HepG2 (cell line): ENCODE measurements at regions not wholly inside any gene's neighbourhood (a gene's known extent, or its start where the extent isn't known, plus 50 kb on each side); places are given as distances from the start of the nearest gene placed in this dataset.

Source experiments
- ATAC-seq: fragments of 200-7000 bp; cut with Tn5 transposase; 3 replicates; pipeline ENCODE4 v1.9.1; 2020; ENCODE audit warnings: mild to moderate bottlenecking, moderate library complexity
- BruUV-seq: library from RNA; stranded (reverse); fragments of 400-500 nt; replicated peaks from 2 replicates; lab custom pipeline; 2021; lab: Mats Ljungman, UMichigan
- CTCF ChIA-PET: fragments of 300-600 bp; formaldehyde crosslinking; extraction: SDS; loops from one replicate; lab custom pipeline; 2021; ENCODE audit warnings: low total read pairs, inconsistent platforms, low intra/inter-chr PET ratio; lab: Yijun Ruan, JAX
- POLR2A ChIA-PET: fragments of 350-600 bp; sonication (Branson Sonifier 250); formaldehyde crosslinking; loops from one replicate; lab custom pipeline; 2020; ENCODE audit warnings: antibody characterized with exemption, inconsistent platforms; lab: Yijun Ruan, JAX
- DNase-seq: peaks from one replicate; pipeline ENCODE4 v3.0.0-alpha.2; 2015; ENCODE audit warnings: low spot score
- FAIRE-seq: peaks from 3 replicates; lab custom pipeline; 2011; peaks lifted over from hg19 to GRCh38; lab: Jason Lieb, UNC
- H2AFZ ChIP-seq: one replicate; pipeline ENCODE4 v1.6.1; 2011; ENCODE audit warnings: low read length, inconsistent platforms
- H3K27ac ChIP-seq: fragments of 300-600 bp; 3 replicates; pipeline ENCODE4 v1.8.0; 2011; ENCODE audit warnings: mixed run types, mild to moderate bottlenecking, mixed read lengths, low read length, inconsistent platforms; ENCODE audit not compliant: insufficient read depth; ENCODE audit errors: extremely low read length
- H3K27me3 ChIP-seq, 2 experiments: fragments of 200-600 bp in 1 of 2; 2 replicates in 1 of 2; 3 replicates in 1 of 2; pipeline versions ENCODE4 v1.6.0 to v1.8.0; 2011; ENCODE audit warnings: low read length in 2 of 2, mild to moderate bottlenecking in 2 of 2, moderate library complexity in 2 of 2, inconsistent platforms in 1 of 2; ENCODE audit not compliant: insufficient read depth in 2 of 2, control insufficient read depth in 1 of 2
- H3K36me3 ChIP-seq, 2 experiments: fragments of 200-600 bp in 1 of 2; replicated peaks in 1 of 2; 2 replicates in 1 of 2; 3 replicates in 1 of 2; pipeline versions ENCODE4 v1.5.1 to v1.8.0; 2011; ENCODE audit warnings: low read length in 2 of 2, inconsistent platforms in 1 of 2; ENCODE audit not compliant: insufficient read depth in 2 of 2, control insufficient read depth in 1 of 2
- H3K4me1 ChIP-seq: 2 replicates; pipeline ENCODE4 v1.5.1; 2012; ENCODE audit warnings: low read length, inconsistent platforms; ENCODE audit not compliant: insufficient read depth
- H3K4me2 ChIP-seq: 2 replicates; pipeline ENCODE4 v1.6.0; 2011; ENCODE audit warnings: low read depth, low read length, inconsistent platforms
- H3K4me3 ChIP-seq, 3 experiments: fragments of 200-600 bp in 1 of 3; sonication (generic), shearing (Covaris generic) in 1 of 3; replicated peaks in 1 of 3; 2 replicates each; pipeline ENCODE4 v1.5.1; 2011 to 2016; ENCODE audit warnings: low read length in 3 of 3, inconsistent platforms in 2 of 3, low read depth in 2 of 3, mild to moderate bottlenecking in 2 of 3, control low read depth in 1 of 3, mixed read lengths in 1 of 3; ENCODE audit not compliant: insufficient read depth in 1 of 3
- H3K79me2 ChIP-seq: one replicate; pipeline ENCODE4 v1.6.1; 2011; ENCODE audit warnings: low read length, inconsistent platforms; ENCODE audit not compliant: insufficient read depth
- H3K9ac ChIP-seq: 2 replicates; pipeline ENCODE4 v1.6.0; 2011; ENCODE audit warnings: mild to moderate bottlenecking, low read depth, low read length, inconsistent platforms; ENCODE audit not compliant: insufficient read depth
- H3K9me3 ChIP-seq: 2 replicates; pipeline ENCODE4 v1.5.1; 2012; ENCODE audit warnings: mild to moderate bottlenecking, low read length
- H4K20me1 ChIP-seq: 2 replicates; pipeline ENCODE4 v1.6.0; 2011; ENCODE audit warnings: inconsistent platforms, mild to moderate bottlenecking, low read length, moderate library complexity; ENCODE audit not compliant: insufficient read depth
- ATF2 ChIP-seq: sonication (generic); formaldehyde crosslinking; IDR thresholded peaks from 2 replicates; pipeline ENCODE4 v1.4.0; 2020; ENCODE audit warnings: missing genetic modification reagents
- RBM39 ChIP-seq: fragments of 200-400 bp; formaldehyde crosslinking; IDR thresholded peaks from one replicate; pipeline ENCODE4 v1.6.1; 2018; ENCODE audit warnings: antibody characterized with exemption, mild to moderate bottlenecking, low read depth, low read length; ENCODE audit not compliant: poor library complexity, severe bottlenecking
- SIN3A ChIP-seq: IDR thresholded peaks from 2 replicates; pipeline ENCODE4 v1.6.1; 2011; ENCODE audit warnings: low read depth, mild to moderate bottlenecking, control low read depth, low read length, borderline replicate concordance
- ZBED4 ChIP-seq: sonication (generic); formaldehyde crosslinking; IDR thresholded peaks from 2 replicates; pipeline ENCODE4 v1.4.0; 2020; ENCODE audit warnings: missing genetic modification reagents, borderline replicate concordance
- ZHX2 ChIP-seq, 2 experiments: sonication (generic) in 1 of 2; formaldehyde crosslinking in 1 of 2; IDR thresholded peaks; 2 replicates each; pipeline versions ENCODE4 v1.6.1 to v1.9.0; 2014 to 2022; ENCODE audit warnings: antibody characterized with exemption in 1 of 2, borderline replicate concordance in 1 of 2, inconsistent platforms in 1 of 2, low read depth in 1 of 2, missing genetic modification reagents in 1 of 2
- ZNF24 ChIP-seq: fragments of 450-650 bp; IDR thresholded peaks from 2 replicates; pipeline ENCODE4 v1.6.1; 2017; ENCODE audit warnings: antibody characterized with exemption, mild to moderate bottlenecking
- ZNF775 ChIP-seq: sonication (generic); formaldehyde crosslinking; IDR thresholded peaks from 2 replicates; pipeline ENCODE4 v1.4.0; 2020; ENCODE audit warnings: missing genetic modification reagents, mild to moderate bottlenecking, moderate library complexity, borderline replicate concordance
- WGBS: methylation state at CpG from one replicate; pipeline ENCODE4 v1.1.6; 2017; ENCODE audit warnings: low lambda C conversion rate; 5-methylcytosine and 5-hydroxymethylcytosine counted together
- in situ Hi-C: cut with HindIII; loops from 2 replicates; pipeline ENCODE4 v1.10.0; 2017; ENCODE audit warnings: low pct_unique_long_range_greater_than_20kb; ENCODE audit not compliant: extremely low pct_ligation_motif_present
- intact Hi-C: fragments of 100-400 bp; cut with micrococcal nuclease; formaldehyde crosslinking; loops from one replicate; pipeline ENCODE4 v1.10.0; 2022; ENCODE audit not compliant: unreplicated experiment

- TF ChIP-seq ZBED4 (CRISPR knock-in tag): no peak
Observed at GRCh38 chr13:60945396-60945795, 470.3 kb downstream of the PCDH20 start (continued).

- Histone ChIP-seq H2AFZ (no peak overlapping the region), H4K20me1 (no peaks in the 10 kb centered on the region), H3K79me2 (no peaks in the 10 kb centered on the region), H3K4me3 (no peak overlapping the region), H3K27ac (no peak overlapping the region), H3K4me2 (no peak overlapping the region), H3K4me1 (no peaks in the 10 kb centered on the region), H3K36me3 (no peaks in the 10 kb centered on the region), H3K9ac (no peak overlapping the region), H3K27me3 (no peaks in the 10 kb centered on the region), H3K9me3 (peaks cover 23% of the 10 kb centered on the region; the same call in 1 of the 2 replicates)
- ChIA-PET CTCF (no interaction called here), POLR2A (no interaction called here)
- WGBS: 0% methylated on average over 1 of the region's 1 CpG
- no peak for ATAC-seq
- in situ Hi-C loops (no loop called here), intact Hi-C loops (no loop called here)
- no peak for DNase-seq
- FAIRE-seq: no peak
- BruUV-seq: no TSS peak
- TF ChIP-seq SIN3A (no peak), ATF2 (CRISPR knock-in tag) (no peak), ZNF24 (no peak), ZHX2 (IDR thresholded peaks at IDR 0.05; ENCODE audit: low read depth) (no peak), ZHX2 (CRISPR knock-in tag; IDR thresholded peaks at IDR 0.05; ENCODE audit: borderline replicate concordance) (no peak), ZNF775 (CRISPR knock-in tag) (no peak), RBM39 (no peak)
Observed at GRCh38 chr13:60944863-60945262, 470.8 kb downstream of the PCDH20 start.
